ENCODE measurements at regions not wholly inside any gene's neighbourhood (a gene's known extent, or its start where the extent isn't known, plus 50 kb on each side); places are given as distances from the start of the nearest gene placed in this dataset.
"Not testable (repeated sequence)": the region's sequence is repeated elsewhere in the genome, so short reads cannot be mapped to it uniquely, and the experiment has no call there.

DNA sequence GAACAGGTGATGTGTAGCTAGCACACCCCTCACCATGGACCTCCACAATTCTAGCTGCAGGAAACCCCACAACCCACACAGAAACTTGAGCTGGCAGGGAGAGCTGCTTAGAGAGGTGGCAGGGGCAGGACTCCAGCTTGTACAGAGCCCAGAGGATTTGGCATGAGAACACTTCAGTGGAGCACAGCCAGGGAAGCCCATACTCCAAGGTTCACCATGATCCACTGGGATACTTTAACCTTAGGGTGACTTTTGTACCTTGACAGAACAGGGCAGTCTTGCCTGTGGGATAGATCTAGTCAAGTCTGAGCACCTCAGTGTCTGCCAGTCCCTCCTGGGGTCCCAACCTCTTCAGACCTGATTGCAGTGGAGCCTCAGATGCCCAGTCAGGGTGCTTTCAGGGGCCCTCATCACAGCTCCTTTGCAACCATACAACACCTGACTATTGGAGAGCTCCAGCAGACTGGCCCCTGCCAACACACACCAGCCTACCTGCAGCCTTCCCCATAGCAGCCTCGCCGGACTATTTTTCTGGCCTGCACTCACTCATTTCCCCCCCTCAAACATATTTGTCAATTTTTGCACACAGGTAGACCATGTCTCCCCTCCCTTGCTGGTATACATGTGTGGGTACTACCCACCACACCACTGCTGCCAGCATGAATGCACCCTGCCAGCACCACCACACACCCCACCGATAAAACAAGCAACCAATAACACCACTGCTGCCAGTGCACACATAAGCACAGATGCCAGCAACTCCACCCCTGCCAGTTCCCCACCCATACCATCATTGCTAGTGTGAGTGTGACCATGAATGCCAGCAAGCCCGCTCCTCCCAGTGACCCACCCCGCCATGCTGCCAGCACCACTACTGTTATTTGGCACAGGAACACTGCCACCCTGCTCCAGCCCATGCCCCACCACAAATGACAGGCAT, 56.0 kb upstream of the CDX4 start:
- TF ChIP-seq, protein P1, sequence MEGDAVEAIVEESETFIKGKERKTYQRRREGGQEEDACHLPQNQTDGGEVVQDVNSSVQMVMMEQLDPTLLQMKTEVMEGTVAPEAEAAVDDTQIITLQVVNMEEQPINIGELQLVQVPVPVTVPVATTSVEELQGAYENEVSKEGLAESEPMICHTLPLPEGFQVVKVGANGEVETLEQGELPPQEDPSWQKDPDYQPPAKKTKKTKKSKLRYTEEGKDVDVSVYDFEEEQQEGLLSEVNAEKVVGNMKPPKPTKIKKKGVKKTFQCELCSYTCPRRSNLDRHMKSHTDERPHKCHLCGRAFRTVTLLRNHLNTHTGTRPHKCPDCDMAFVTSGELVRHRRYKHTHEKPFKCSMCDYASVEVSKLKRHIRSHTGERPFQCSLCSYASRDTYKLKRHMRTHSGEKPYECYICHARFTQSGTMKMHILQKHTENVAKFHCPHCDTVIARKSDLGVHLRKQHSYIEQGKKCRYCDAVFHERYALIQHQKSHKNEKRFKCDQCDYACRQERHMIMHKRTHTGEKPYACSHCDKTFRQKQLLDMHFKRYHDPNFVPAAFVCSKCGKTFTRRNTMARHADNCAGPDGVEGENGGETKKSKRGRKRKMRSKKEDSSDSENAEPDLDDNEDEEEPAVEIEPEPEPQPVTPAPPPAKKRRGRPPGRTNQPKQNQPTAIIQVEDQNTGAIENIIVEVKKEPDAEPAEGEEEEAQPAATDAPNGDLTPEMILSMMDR (IDR thresholded peaks at IDR 0.05), result no peak
- H3K27me3 Mint-ChIP-seq, result no peaks in the 10 kb centered on the region
- DNase-seq, result no peak
- no peak overlapping the region for H3K27ac Mint-ChIP-seq
- CTCF ChIA-PET, result no interaction called here
- H3K36me3 Mint-ChIP-seq (ENCODE audit: low read depth), result no peaks in the 10 kb centered on the region
- no peak overlapping the region for H3K4me3 Mint-ChIP-seq
- no peaks in the 10 kb centered on the region for H3K4me1 Mint-ChIP-seq
- H3K9me3 Mint-ChIP-seq, result no peaks in the 10 kb centered on the region
- no peak for ATAC-seq (ENCODE audit: low read depth)
- intact Hi-C loops (cut with micrococcal nuclease), result no loop called here
- POLR2A ChIA-PET, result no interaction called here

DNA sequence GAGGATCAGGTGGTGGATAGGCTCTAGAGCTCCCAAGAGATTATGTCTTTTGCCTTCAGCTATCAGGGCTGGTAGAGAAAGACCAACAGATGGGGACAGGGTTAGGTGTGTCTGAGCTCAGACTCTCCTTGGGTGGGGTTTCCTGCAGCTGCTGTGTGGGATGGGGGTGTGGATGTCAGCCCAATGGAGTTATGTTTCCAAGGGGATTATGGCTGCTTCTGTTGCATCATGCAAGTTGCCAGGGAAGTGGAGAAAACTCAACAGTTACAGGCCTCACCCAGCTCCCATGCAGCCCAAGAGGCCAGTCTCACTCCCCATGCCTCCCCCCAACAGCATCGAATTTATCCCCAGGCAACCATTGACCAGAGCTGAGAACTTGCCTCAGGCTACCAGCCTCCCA, 80.2 kb upstream of the CDX4 start:
- intact Hi-C loops (cut with micrococcal nuclease), result no loop called here
- no peak for DNase-seq
- CTCF ChIA-PET, result no interaction called here
- TF ChIP-seq, protein P1 (IDR thresholded peaks at IDR 0.05), result no peak
- Mint-ChIP-seq H3K4me1 (no peaks in the 10 kb centered on the region), H3K27me3 (no peaks in the 10 kb centered on the region), H3K27ac (no peak overlapping the region), H3K4me3 (no peak overlapping the region), H3K36me3 (ENCODE audit: low read depth) (no peaks in the 10 kb centered on the region), H3K9me3 (peaks cover 7% of the 10 kb centered on the region)
- POLR2A ChIA-PET, result no interaction called here
- no peak for ATAC-seq (ENCODE audit: low read depth)

- POLR2A ChIA-PET; H3K36me3 Mint-ChIP-seq (ENCODE audit: low read depth); CTCF ChIA-PET; H3K4me1 Mint-ChIP-seq; H3K27ac Mint-ChIP-seq; H3K9me3 Mint-ChIP-seq; DNase-seq; H3K4me3 Mint-ChIP-seq; intact Hi-C loops (cut with micrococcal nuclease); ATAC-seq (ENCODE audit: low read depth); H3K27me3 Mint-ChIP-seq: not testable (repeated sequence)
These were observed 89.6 kb upstream of the CDX4 start for GRCh38 chrX:73357294-73357693.

- ChIA-PET POLR2A (no interaction called here), CTCF (no interaction called here)
- Mint-ChIP-seq H3K9me3 (peaks cover 5% of the 10 kb centered on the region), H3K4me3 (no peak overlapping the region), H3K36me3 (ENCODE audit: low read depth) (no peaks in the 10 kb centered on the region), H3K4me1 (no peaks in the 10 kb centered on the region), H3K27ac (no peak overlapping the region), H3K27me3 (no peaks in the 10 kb centered on the region)
- DNase-seq (no peak), ATAC-seq (ENCODE audit: low read depth) (no peak)
- intact Hi-C loops (cut with micrococcal nuclease), result no loop called here
- TF ChIP-seq, protein P1 (IDR thresholded peaks at IDR 0.05), result no peak
These were observed 97.9 kb upstream of the CDX4 start for GRCh38 chrX:73348977-73349376.

GRCh38 chrX:73337366-73337765, 109.5 kb upstream of the CDX4 start:
- DNase-seq (no peak), ATAC-seq (ENCODE audit: low read depth) (no peak)
- Mint-ChIP-seq H3K4me1 (no peaks in the 10 kb centered on the region), H3K36me3 (ENCODE audit: low read depth) (no peaks in the 10 kb centered on the region), H3K9me3 (peaks cover 4% of the 10 kb centered on the region), H3K27me3 (no peaks in the 10 kb centered on the region), H3K27ac (no peak overlapping the region), H3K4me3 (no peak overlapping the region)
- POLR2A ChIA-PET, result no interaction called here
- CTCF ChIA-PET, result no interaction called here
- intact Hi-C loops (cut with micrococcal nuclease), result no loop called here
- TF ChIP-seq, protein P1 (IDR thresholded peaks at IDR 0.05), result no peak

Data from activated B cell treated with CpG ODN at 0.5 μM for 24 hours (primary cell).